GM12878 (cell line): ENCODE measurements at regions not wholly inside any gene's neighbourhood (a gene's known extent, or its start where the extent isn't known, plus 50 kb on each side); places are given as distances from the start of the nearest gene placed in this dataset.

Experiments
- ATAC-seq: fragments of 200-7000 bp; cut with Tn5 transposase; 3 replicates; pipeline ENCODE4 v1.9.1; 2020; ENCODE audit warnings: mild to moderate bottlenecking, moderate library complexity
- BruUV-seq: library from RNA; stranded (reverse); fragments of 400-500 nt; replicated peaks from 2 replicates; lab custom pipeline; 2021; lab: Mats Ljungman, UMichigan
- CTCF ChIA-PET: fragments of 300-600 bp; sonication (Branson Sonifier 250); formaldehyde crosslinking; extraction: SDS; loops from one replicate; lab custom pipeline; 2021; ENCODE audit warnings: inconsistent platforms; lab: Yijun Ruan, JAX
- POLR2A ChIA-PET: fragments of 350-600 bp; formaldehyde crosslinking; extraction: SDS; loops from one replicate; lab custom pipeline; 2021; ENCODE audit warnings: inconsistent platforms; lab: Charles Lee
- RAD21 ChIA-PET: fragments of 300-600 bp; sonication (Branson Sonifier 250); formaldehyde crosslinking; loops from one replicate; lab custom pipeline; 2023; ENCODE audit warnings: antibody characterized with exemption; ENCODE audit not compliant: unreplicated experiment; lab: Charles Lee
- SMC1A ChIA-PET: fragments of 300-600 bp; sonication (Branson Sonifier 250); formaldehyde crosslinking; loops from one replicate; lab custom pipeline; 2023; ENCODE audit not compliant: unreplicated experiment, uncharacterized antibody; lab: Charles Lee
- DNase-seq: peaks from one replicate; pipeline ENCODE4 v3.0.0-alpha.2; 2011; ENCODE audit warnings: low read depth, low spot score
- FAIRE-seq: peaks from 3 replicates; lab custom pipeline; 2011; peaks lifted over from hg19 to GRCh38; lab: Jason Lieb, UNC
- H2AFZ ChIP-seq: 2 replicates; pipeline ENCODE4 v1.6.0; 2011; ENCODE audit warnings: low read depth, low read length, control low read depth; ENCODE audit not compliant: control insufficient read depth
- H3K27ac ChIP-seq: 2 replicates; pipeline ENCODE4 v1.5.1; 2011; ENCODE audit warnings: control low read depth; ENCODE audit not compliant: control insufficient read depth, insufficient read depth
- H3K27me3 ChIP-seq, 2 experiments: replicated peaks in 1 of 2; 2 replicates each; pipeline versions ENCODE4 v1.6.0 to v1.6.1; 2011; ENCODE audit warnings: low read length in 1 of 2; ENCODE audit not compliant: control insufficient read depth in 2 of 2, insufficient read depth in 2 of 2
- H3K36me3 ChIP-seq, 2 experiments: 2 replicates each; pipeline ENCODE4 v1.5.1; 2011; ENCODE audit warnings: low read length in 1 of 2; ENCODE audit not compliant: control insufficient read depth in 2 of 2, insufficient read depth in 2 of 2
- H3K4me1 ChIP-seq: 2 replicates; pipeline ENCODE4 v1.6.1; 2011; ENCODE audit warnings: mild to moderate bottlenecking, low read length, moderate library complexity, mixed read lengths; ENCODE audit not compliant: control insufficient read depth, insufficient read depth
- H3K4me2 ChIP-seq: 2 replicates; pipeline ENCODE4 v1.6.0; 2011; ENCODE audit warnings: control low read depth; ENCODE audit not compliant: control insufficient read depth, insufficient read depth
- H3K4me3 ChIP-seq: fragments of 200-600 bp; sonication (generic); 2 replicates; pipeline ENCODE4 v1.5.1; 2016
- H3K79me2 ChIP-seq: 2 replicates; pipeline ENCODE4 v1.6.0; 2011; ENCODE audit warnings: low read length; ENCODE audit not compliant: control insufficient read depth, insufficient read depth
- H3K9ac ChIP-seq: 2 replicates; pipeline ENCODE4 v1.8.0; 2011; ENCODE audit warnings: low read length, control low read depth, mixed read lengths; ENCODE audit not compliant: control insufficient read depth, insufficient read depth
- H3K9me3 ChIP-seq: replicated peaks from 3 replicates; pipeline ENCODE4 v1.5.1; 2011; ENCODE audit warnings: mild to moderate bottlenecking, low read length; ENCODE audit not compliant: control insufficient read depth, insufficient read depth
- H4K20me1 ChIP-seq: 2 replicates; pipeline ENCODE4 v1.6.0; 2011; ENCODE audit not compliant: control insufficient read depth, insufficient read depth
- BACH1 ChIP-seq: fragments of 450-650 bp; IDR thresholded peaks from 2 replicates; pipeline ENCODE4 v1.6.1; 2017; ENCODE audit warnings: mild to moderate bottlenecking, borderline replicate concordance
- BCL11A ChIP-seq: IDR thresholded peaks from 2 replicates; pipeline ENCODE4 v1.6.1; 2011; ENCODE audit warnings: low read depth, low read length
- CBX5 ChIP-seq: sonication (generic); IDR thresholded peaks from 2 replicates; pipeline ENCODE4 v1.6.1; 2016; ENCODE audit warnings: low read depth, moderate library complexity, mild to moderate bottlenecking, inconsistent platforms
- KAT2A ChIP-seq: conservative IDR thresholded peaks from 2 replicates; pipeline ENCODE4 v1.6.1; 2011; ENCODE audit warnings: low read depth, low read length; ENCODE audit not compliant: control insufficient read depth
- POU2F2 ChIP-seq: IDR thresholded peaks from 3 replicates; pipeline ENCODE4 v1.6.1; 2011; ENCODE audit warnings: low read depth, mild to moderate bottlenecking, low read length, borderline replicate concordance
- SREBF1 ChIP-seq: IDR thresholded peaks from 2 replicates; pipeline ENCODE4 v1.6.1; 2012; ENCODE audit warnings: mild to moderate bottlenecking, low read length
- SRF ChIP-seq, 2 experiments: IDR thresholded peaks; 2 replicates each; pipeline ENCODE4 v1.6.1; 2011; ENCODE audit warnings: low read depth in 2 of 2, low read length in 2 of 2, mild to moderate bottlenecking in 1 of 2, moderate library complexity in 1 of 2
- STAT1 ChIP-seq: fragments of 450-650 bp; conservative IDR thresholded peaks from 2 replicates; pipeline ENCODE4 v1.6.1; 2014; ENCODE audit warnings: antibody characterized with exemption, mild to moderate bottlenecking
- SUPT20H ChIP-seq: IDR thresholded peaks from 2 replicates; pipeline ENCODE4 v1.6.1; 2011; ENCODE audit warnings: low read depth, mild to moderate bottlenecking, low read length, moderate library complexity, borderline replicate concordance; ENCODE audit not compliant: control insufficient read depth
- TARDBP ChIP-seq: IDR thresholded peaks from 2 replicates; pipeline ENCODE4 v1.6.1; 2016; ENCODE audit warnings: borderline replicate concordance
- WGBS: methylation state at CpG from one replicate; pipeline ENCODE4 v1.1.6; 2016; ENCODE audit warnings: low lambda C conversion rate; ENCODE audit not compliant: insufficient replicate concordance, insufficient coverage; ENCODE audit errors: missing lambda C conversion rate; 5-methylcytosine and 5-hydroxymethylcytosine counted together
- in situ Hi-C: fragments of 300-500 bp; cut with MboI; formaldehyde crosslinking; loops from 9 replicates; pipeline ENCODE4 v1.14.3; 2018; ENCODE audit warnings: mixed read lengths
- intact Hi-C: fragments of 100-400 bp; cut with micrococcal nuclease; formaldehyde crosslinking; loops from one replicate; pipeline ENCODE4 v1.14.2; 2022; ENCODE audit not compliant: unreplicated experiment

GRCh38 chr5:113869611-113870010, 356.1 kb downstream of the YTHDC2 start:
- intact Hi-C loops: no loop called here
- Histone ChIP-seq H3K9me3 (no peaks in the 10 kb centered on the region), H3K36me3 (no peaks in the 10 kb centered on the region), H3K4me3 (no peak overlapping the region), H3K4me2 (no peak overlapping the region), H3K9ac (no peak overlapping the region), H3K27me3 (no peaks in the 10 kb centered on the region; a peak in 1 of 4 replicates), H2AFZ (no peak overlapping the region), H4K20me1 (no peaks in the 10 kb centered on the region), H3K79me2 (no peaks in the 10 kb centered on the region), H3K27ac (no peak overlapping the region), H3K4me1 (no peaks in the 10 kb centered on the region)
- FAIRE-seq (no peak), ATAC-seq (no peak), DNase-seq (no peak)
- WGBS: 0% methylated on average over 3 of the region's 3 CpGs
- CTCF ChIA-PET: no interaction called here
- in situ Hi-C loops: no loop called here
- SMC1A ChIA-PET: no interaction called here
- TF ChIP-seq SRF (IDR thresholded peaks at IDR 0.05; ENCODE audit: low read depth in 2 of 2, low read length in 2 of 2) (no peak), SUPT20H (no peak), STAT1 (no peak), BACH1 (no peak), KAT2A (no peak), SREBF1 (no peak), CBX5 (no peak), POU2F2 (no peak)
- no TSS peak for BruUV-seq
- RAD21 ChIA-PET: no interaction called here
- POLR2A ChIA-PET: no interaction called here

- ChIA-PET POLR2A (no interaction called here), SMC1A (interaction anchor here (0.6 kb wide), 1 partner anchor 27 kb away, joined by 3 read pairs; no protein-coding TSS in a partner anchor), CTCF (no interaction called here), RAD21 (no interaction called here)
- FAIRE-seq: no peak
- no peak overlapping the region for H3K4me2 ChIP-seq
- no peak overlapping the region for H2AFZ ChIP-seq
- DNase-seq: no peak
- no peaks in the 10 kb centered on the region for H3K9me3 ChIP-seq
- H3K27ac ChIP-seq: no peak overlapping the region
- no peak overlapping the region for H3K4me3 ChIP-seq
- no peak overlapping the region for H3K9ac ChIP-seq
- H3K79me2 ChIP-seq: no peaks in the 10 kb centered on the region
- BruUV-seq: no TSS peak
- in situ Hi-C loops (no loop called here), intact Hi-C loops (no loop called here)
- no peaks in the 10 kb centered on the region for H4K20me1 ChIP-seq
- H3K4me1 ChIP-seq: no peaks in the 10 kb centered on the region
- H3K36me3 ChIP-seq: no peaks in the 10 kb centered on the region
- 0% methylated on average over 4 of the region's 4 CpGs for WGBS
- H3K27me3 ChIP-seq: no peaks in the 10 kb centered on the region
- ATAC-seq: no peak
- TF ChIP-seq SRF (IDR thresholded peaks at IDR 0.05; ENCODE audit: low read depth in 2 of 2, low read length in 2 of 2): no peak
- TF ChIP-seq BCL11A: no peak
- TF ChIP-seq TARDBP: no peak
Observed at GRCh38 chr5:113871972-113872371, 358.5 kb downstream of the YTHDC2 start.
